GM12892 (cell line): ENCODE measurements at regions not wholly inside any gene's neighbourhood (a gene's known extent, or its start where the extent isn't known, plus 50 kb on each side); places are given as distances from the start of the nearest gene placed in this dataset.

Experiments
- POLR2AphosphoS5 ChIP-seq: IDR thresholded peaks from 2 replicates; pipeline ENCODE4 v1.6.1; 2011; ENCODE audit warnings: low read depth, low read length, control low read depth
- TAF1 ChIP-seq: IDR thresholded peaks from 2 replicates; pipeline ENCODE4 v1.6.1; 2011; ENCODE audit warnings: low read depth, mild to moderate bottlenecking, control low read depth, low read length, borderline replicate concordance

GRCh38 chr18:26722565-26722931 lies 143.0 kb downstream of the AQP4 start:
- TF ChIP-seq TAF1: no peak
- no peak for TF ChIP-seq POLR2AphosphoS5
